Trophoblast cell (in vitro differentiated cells and primary cell): ENCODE measurements at regions not wholly inside any gene's neighbourhood (a gene's known extent, or its start where the extent isn't known, plus 50 kb on each side); places are given as distances from the start of the nearest gene placed in this dataset.

Experiments used
- DNase-seq, 2 donors: peaks; one replicate each; pipeline ENCODE4 v3.0.0-alpha.2; 2016
- H2AFZ ChIP-seq: 2 replicates; pipeline ENCODE4 v1.6.1; 2013; ENCODE audit warnings: low read length, moderate library complexity, mild to moderate bottlenecking; ENCODE audit not compliant: insufficient read depth, poor library complexity
- H2AK5ac ChIP-seq: 2 replicates; pipeline ENCODE4 v1.6.1; 2013; ENCODE audit warnings: mild to moderate bottlenecking, low read length
- H2BK120ac ChIP-seq: 2 replicates; pipeline ENCODE4 v1.6.1; 2013; ENCODE audit warnings: low read length, mild to moderate bottlenecking, moderate library complexity; ENCODE audit not compliant: insufficient read depth, poor library complexity
- H2BK12ac ChIP-seq: 2 replicates; pipeline ENCODE4 v1.6.1; 2013; ENCODE audit warnings: mild to moderate bottlenecking, low read length, moderate library complexity
- H2BK5ac ChIP-seq: 2 replicates; pipeline ENCODE4 v1.6.1; 2013; ENCODE audit warnings: low read length, low read depth, moderate library complexity, mild to moderate bottlenecking; ENCODE audit not compliant: poor library complexity
- H3K14ac ChIP-seq: 2 replicates; pipeline ENCODE4 v1.6.1; 2013; ENCODE audit warnings: mild to moderate bottlenecking, low read length
- H3K18ac ChIP-seq: 2 replicates; pipeline ENCODE4 v1.6.1; 2013; ENCODE audit warnings: mild to moderate bottlenecking, low read length
- H3K23ac ChIP-seq: 2 replicates; pipeline ENCODE4 v1.6.1; 2013; ENCODE audit warnings: low read length
- H3K27ac ChIP-seq: 2 replicates; pipeline ENCODE4 v1.5.1; 2013; ENCODE audit warnings: low read depth, mild to moderate bottlenecking, inconsistent platforms, low read length, moderate library complexity
- H3K27me3 ChIP-seq: 2 replicates; pipeline ENCODE4 v1.6.1; 2013; ENCODE audit warnings: inconsistent platforms, mild to moderate bottlenecking, low read length, moderate library complexity; ENCODE audit not compliant: insufficient read depth
- H3K36me3 ChIP-seq, 2 experiments: 1 replicate in 1 of 2; 2 replicates in 1 of 2; pipeline ENCODE4 v1.6.1; 2013; ENCODE audit warnings: low read length in 2 of 2, mild to moderate bottlenecking in 2 of 2, moderate library complexity in 1 of 2; ENCODE audit not compliant: insufficient read depth in 2 of 2, control insufficient read depth in 1 of 2
- H3K4ac ChIP-seq: 2 replicates; pipeline ENCODE4 v1.6.1; 2013; ENCODE audit warnings: low read depth, mild to moderate bottlenecking, low read length, moderate library complexity
- H3K4me1 ChIP-seq, 2 experiments: 1 replicate in 1 of 2; 2 replicates in 1 of 2; pipeline ENCODE4 v1.6.1; 2013; ENCODE audit warnings: low read length in 2 of 2, mild to moderate bottlenecking in 2 of 2, moderate library complexity in 1 of 2; ENCODE audit not compliant: insufficient read depth in 2 of 2, control insufficient read depth in 1 of 2
- H3K4me2 ChIP-seq: 2 replicates; pipeline ENCODE4 v1.6.1; 2013; ENCODE audit warnings: inconsistent platforms, mild to moderate bottlenecking, low read length, moderate library complexity
- H3K4me3 ChIP-seq: 2 replicates; pipeline ENCODE4 v1.5.1; 2013; ENCODE audit warnings: mild to moderate bottlenecking, low read depth, low read length, inconsistent platforms
- H3K79me1 ChIP-seq: one replicate; pipeline ENCODE4 v1.6.1; 2013; ENCODE audit warnings: low read length
- H3K79me2 ChIP-seq: 2 replicates; pipeline ENCODE4 v1.6.1; 2013; ENCODE audit warnings: low read length, mild to moderate bottlenecking; ENCODE audit not compliant: control insufficient read depth, insufficient read depth, poor library complexity
- H3K9ac ChIP-seq: 2 replicates; pipeline ENCODE4 v1.6.1; 2013; ENCODE audit warnings: mild to moderate bottlenecking, low read length
- H3K9me3 ChIP-seq: 2 replicates; pipeline ENCODE4 v1.6.1; 2013; ENCODE audit warnings: low read depth, mild to moderate bottlenecking, control low read depth, inconsistent platforms, low read length; ENCODE audit not compliant: insufficient read depth
- H4K12ac ChIP-seq: 2 replicates; pipeline ENCODE4 v1.6.1; 2013; ENCODE audit warnings: low read depth, mild to moderate bottlenecking, low read length, moderate library complexity
- H4K8ac ChIP-seq: 2 replicates; pipeline ENCODE4 v1.6.1; 2013; ENCODE audit warnings: low read depth, mild to moderate bottlenecking, low read length, moderate library complexity
- H4K91ac ChIP-seq: one replicate; pipeline ENCODE4 v1.6.1; 2013; ENCODE audit warnings: low read depth, mild to moderate bottlenecking, low read length, moderate library complexity
- WGBS: extraction: QIAGEN DNeasy Blood & Tissue Kit; methylation state at CpG from one replicate; pipeline ENCODE4 v1.1.7; 2013; ENCODE audit warnings: missing lambda C conversion rate; ENCODE audit not compliant: insufficient read length, insufficient coverage; ENCODE audit errors: extremely low coverage; 5-methylcytosine and 5-hydroxymethylcytosine counted together

DNA sequence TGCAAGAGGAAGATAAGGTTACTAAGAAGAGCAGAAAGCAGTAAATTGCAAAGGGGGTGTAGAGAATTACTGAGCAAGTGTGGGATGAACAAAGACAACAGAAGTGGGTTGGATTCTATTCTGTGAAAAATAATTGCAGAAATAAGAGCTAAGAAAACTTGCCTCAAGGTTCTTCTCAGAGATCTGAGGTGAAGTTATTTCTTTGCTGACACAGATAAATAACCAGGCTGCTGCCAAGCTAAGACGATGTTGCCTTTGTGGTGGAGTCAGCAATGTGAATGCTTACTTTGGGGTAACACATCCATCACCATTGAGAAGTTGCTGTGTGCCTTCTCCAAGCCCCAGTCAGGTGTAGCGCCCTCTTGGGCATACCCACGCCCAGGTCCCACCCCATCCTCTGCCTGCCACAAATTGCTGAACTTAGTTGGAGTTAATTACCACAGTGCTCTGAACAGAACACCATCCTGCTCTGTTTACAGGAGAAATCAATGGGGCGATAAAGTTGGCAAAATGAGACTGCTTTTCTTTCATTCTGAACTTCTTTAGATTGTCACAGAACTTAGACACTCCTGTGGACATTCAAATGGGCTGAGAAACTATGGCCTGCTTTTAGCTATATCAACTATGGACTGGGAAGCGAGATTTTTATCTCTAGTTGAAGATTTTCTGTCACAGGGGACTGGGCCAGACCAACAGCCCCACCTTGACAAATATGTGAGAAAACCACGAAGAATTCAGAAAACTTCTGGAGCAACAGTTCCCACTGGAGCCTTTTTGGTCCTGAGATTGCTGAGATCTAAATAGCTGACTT is 283.6 kb downstream of the TMX3 start:
- Histone ChIP-seq H3K27ac (peak overlapping the region; percentile 68), H3K14ac (peak overlapping the region; percentile 24), H3K27me3 (no peaks in the 10 kb centered on the region), H2BK12ac (peak overlapping the region; percentile 93), H2AK5ac (peak overlapping the region; percentile 44), H3K4me1 (peaks cover 4 to 9% of the 10 kb centered on the region in 2 experiments), H3K9ac (no peak overlapping the region), H3K23ac (no peak overlapping the region), H2AFZ (no peak overlapping the region), H3K9me3 (peaks cover 1% of the 10 kb centered on the region), H3K36me3 (no peaks in the 10 kb centered on the region), H4K91ac (peak overlapping the region; percentile 50), H3K4me2 (peak overlapping the region; percentile 54), H2BK120ac (peak overlapping the region; percentile 61), H3K4me3 (no peak overlapping the region), H3K4ac (no peak overlapping the region), H3K79me1 (peaks cover 6% of the 10 kb centered on the region), H2BK5ac (peak overlapping the region; percentile 18), H3K79me2 (no peaks in the 10 kb centered on the region), H3K18ac (peak overlapping the region; percentile 22), H4K12ac (no peak overlapping the region), H4K8ac (peak overlapping the region; percentile 21)
- WGBS, result no CpG with 5 or more reads among the region's 6 CpGs
- DNase-seq, result peak; percentile 81 to 94

- Histone ChIP-seq H3K4me2 (no peak overlapping the region), H3K4me1 (peaks cover 4 to 9% of the 10 kb centered on the region in 2 experiments), H3K27ac (no peak overlapping the region), H2AK5ac (no peak overlapping the region), H2BK5ac (no peak overlapping the region), H4K8ac (no peak overlapping the region), H3K4ac (no peak overlapping the region), H2BK12ac (no peak overlapping the region), H3K23ac (no peak overlapping the region), H3K14ac (no peak overlapping the region), H3K18ac (no peak overlapping the region), H3K4me3 (no peak overlapping the region), H3K27me3 (no peaks in the 10 kb centered on the region), H3K79me1 (peaks cover 6% of the 10 kb centered on the region), H2AFZ (no peak overlapping the region), H4K91ac (no peak overlapping the region), H3K79me2 (no peaks in the 10 kb centered on the region), H4K12ac (no peak overlapping the region), H3K9me3 (peaks cover 1% of the 10 kb centered on the region), H3K36me3 (no peaks in the 10 kb centered on the region), H3K9ac (no peak overlapping the region), H2BK120ac (no peak overlapping the region)
- no peak for DNase-seq
- WGBS, result no CpG with 5 or more reads among the region's 2 CpGs
Observed at GRCh38 chr18:68429841-68430240, 285.1 kb downstream of the TMX3 start.

GRCh38 chr18:68429111-68429510 is 285.8 kb downstream of the TMX3 start:
- H3K4me2 ChIP-seq, result no peak overlapping the region
- no peak overlapping the region for H3K9ac ChIP-seq
- peaks cover 6% of the 10 kb centered on the region for H3K79me1 ChIP-seq
- no peak overlapping the region for H4K12ac ChIP-seq
- H3K4me3 ChIP-seq, result no peak overlapping the region
- H3K23ac ChIP-seq, result no peak overlapping the region
- H3K14ac ChIP-seq, result no peak overlapping the region
- no peak overlapping the region for H2AK5ac ChIP-seq
- peaks cover 4 to 9% of the 10 kb centered on the region in 2 experiments for H3K4me1 ChIP-seq
- no peak overlapping the region for H4K91ac ChIP-seq
- no peak overlapping the region for H3K27ac ChIP-seq
- H3K79me2 ChIP-seq, result no peaks in the 10 kb centered on the region
- no peak overlapping the region for H2BK12ac ChIP-seq
- no peak overlapping the region for H3K4ac ChIP-seq
- no peak overlapping the region for H2BK5ac ChIP-seq
- no peaks in the 10 kb centered on the region for H3K36me3 ChIP-seq
- no peak overlapping the region for H2BK120ac ChIP-seq
- no peak for DNase-seq
- H3K27me3 ChIP-seq, result no peaks in the 10 kb centered on the region
- WGBS, result no CpG with 5 or more reads among the region's 6 CpGs
- no peak overlapping the region for H3K18ac ChIP-seq
- peaks cover 1% of the 10 kb centered on the region for H3K9me3 ChIP-seq
- H2AFZ ChIP-seq, result no peak overlapping the region
- H4K8ac ChIP-seq, result no peak overlapping the region

GRCh38 chr18:68428661-68429060 is 286.2 kb downstream of the TMX3 start:
- WGBS, result no CpG with 5 or more reads among the region's 2 CpGs
- no peaks in the 10 kb centered on the region for H3K36me3 ChIP-seq
- no peak overlapping the region for H3K4me3 ChIP-seq
- no peak overlapping the region for H2BK12ac ChIP-seq
- H2AFZ ChIP-seq, result no peak overlapping the region
- peaks cover 4 to 9% of the 10 kb centered on the region in 2 experiments for H3K4me1 ChIP-seq
- H4K8ac ChIP-seq, result no peak overlapping the region
- peaks cover 6% of the 10 kb centered on the region for H3K79me1 ChIP-seq
- no peaks in the 10 kb centered on the region for H3K27me3 ChIP-seq
- H4K12ac ChIP-seq, result no peak overlapping the region
- H3K79me2 ChIP-seq, result no peaks in the 10 kb centered on the region
- H3K14ac ChIP-seq, result no peak overlapping the region
- no peak overlapping the region for H3K4me2 ChIP-seq
- H2BK5ac ChIP-seq, result no peak overlapping the region
- H3K9me3 ChIP-seq, result peaks cover 1% of the 10 kb centered on the region
- H3K27ac ChIP-seq, result no peak overlapping the region
- no peak overlapping the region for H2AK5ac ChIP-seq
- H4K91ac ChIP-seq, result peak overlapping the region; percentile 14
- DNase-seq, result no peak
- no peak overlapping the region for H3K4ac ChIP-seq
- no peak overlapping the region for H2BK120ac ChIP-seq
- no peak overlapping the region for H3K23ac ChIP-seq
- H3K18ac ChIP-seq, result no peak overlapping the region
- H3K9ac ChIP-seq, result no peak overlapping the region
